ENCODE measurements at regions not wholly inside any gene's neighbourhood (a gene's known extent, or its start where the extent isn't known, plus 50 kb on each side); places are given as distances from the start of the nearest gene placed in this dataset.
"Not testable (repeated sequence)": the region's sequence is repeated elsewhere in the genome, so short reads cannot be mapped to it uniquely, and the experiment has no call there.

DNA sequence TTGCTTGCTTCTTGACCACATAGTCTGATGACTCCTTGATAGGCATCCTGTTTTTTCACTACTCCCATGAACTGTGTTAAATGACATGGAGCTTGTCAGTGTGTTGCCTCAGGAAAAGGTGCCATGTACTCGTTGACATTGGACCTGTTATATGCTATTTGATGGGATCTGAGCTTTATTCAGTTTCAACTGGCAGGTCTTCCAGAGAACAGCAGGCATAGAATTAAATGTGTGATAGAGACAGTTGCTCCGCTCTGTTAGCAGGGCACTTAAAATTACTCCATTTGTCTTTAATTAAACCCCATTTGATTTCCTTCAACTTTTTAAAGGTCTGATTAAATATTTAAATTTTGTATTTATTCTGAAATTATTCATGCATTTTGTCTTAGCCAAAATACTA is 189.7 kb upstream of the ADGRL4 start:
- DNase-seq: no peak

DNA sequence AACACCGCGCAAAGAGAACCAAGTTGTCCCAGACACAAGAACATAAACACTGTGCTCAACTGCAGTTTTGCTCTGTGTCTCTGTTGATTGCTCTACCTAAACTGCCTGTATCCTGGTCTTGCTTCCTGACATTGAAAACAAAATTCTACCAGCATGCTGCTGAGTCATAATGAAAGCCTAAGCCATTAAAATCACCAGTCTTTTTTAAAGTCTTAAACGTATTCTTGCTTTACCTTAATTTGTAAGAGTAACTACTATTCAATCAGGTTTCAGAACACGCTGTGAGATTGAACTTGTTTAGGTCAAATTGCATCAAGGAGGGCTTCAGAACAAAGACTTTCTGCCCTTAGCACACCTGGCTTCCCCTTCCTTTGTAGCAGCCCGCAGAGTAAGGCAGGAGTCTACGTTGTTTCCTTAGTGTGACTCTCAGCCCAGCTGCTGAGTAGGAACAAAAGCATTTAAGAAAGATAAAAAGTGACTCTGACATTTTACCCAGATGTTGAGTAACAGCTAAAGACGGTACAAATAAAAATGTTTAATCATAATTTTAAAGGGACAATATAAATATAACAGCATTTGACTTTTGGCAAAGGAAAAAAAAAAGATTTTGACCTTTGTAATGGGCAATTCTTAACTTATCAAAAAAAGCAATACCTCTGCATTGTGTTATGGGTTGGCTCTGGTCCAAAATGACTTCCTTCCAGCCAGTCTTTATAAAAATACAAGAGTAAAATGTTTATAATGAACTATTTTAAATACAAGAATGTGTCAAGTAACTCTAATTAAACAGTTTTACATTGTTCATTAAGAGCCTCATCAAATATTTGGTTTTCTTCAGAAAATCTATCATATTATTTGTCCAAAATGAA is 186.9 kb upstream of the ADGRL4 start:
- DNase-seq: peak; percentile 15 to 48

DNA sequence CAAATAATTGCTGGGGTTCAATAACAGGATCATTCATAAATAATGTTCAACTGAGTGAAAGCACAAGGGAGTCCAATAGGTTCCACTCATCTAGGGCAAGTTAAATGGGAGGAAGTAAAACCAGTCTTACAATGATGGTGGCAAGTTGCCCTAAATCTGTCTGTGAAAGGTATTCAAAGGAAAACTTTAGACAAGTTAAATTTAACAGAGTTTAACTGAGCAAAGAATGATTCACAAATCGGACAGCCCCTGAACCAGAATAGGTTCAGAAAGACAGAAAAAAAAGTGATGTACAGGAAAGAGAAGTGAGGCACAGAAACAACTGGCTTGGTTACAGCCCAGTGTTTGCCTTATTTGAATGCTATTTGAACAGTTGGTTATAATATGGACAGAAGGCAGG is 183.5 kb upstream of the ADGRL4 start:
- DNase-seq: no peak

- peak in 1 of 2 experiments; percentile 66 for DNase-seq
Measured at GRCh38 chr1:79188337-79188736, 181.8 kb upstream of the ADGRL4 start.

- no peak for DNase-seq
Measured at GRCh38 chr1:79186260-79186659, 179.7 kb upstream of the ADGRL4 start.

GRCh38 chr1:79177844-79178243 is 171.3 kb upstream of the ADGRL4 start:
- DNase-seq: no peak

GRCh38 chr1:79161077-79161476 is 154.5 kb upstream of the ADGRL4 start:
- peak in 1 of 2 experiments; percentile 57 for DNase-seq

DNA sequence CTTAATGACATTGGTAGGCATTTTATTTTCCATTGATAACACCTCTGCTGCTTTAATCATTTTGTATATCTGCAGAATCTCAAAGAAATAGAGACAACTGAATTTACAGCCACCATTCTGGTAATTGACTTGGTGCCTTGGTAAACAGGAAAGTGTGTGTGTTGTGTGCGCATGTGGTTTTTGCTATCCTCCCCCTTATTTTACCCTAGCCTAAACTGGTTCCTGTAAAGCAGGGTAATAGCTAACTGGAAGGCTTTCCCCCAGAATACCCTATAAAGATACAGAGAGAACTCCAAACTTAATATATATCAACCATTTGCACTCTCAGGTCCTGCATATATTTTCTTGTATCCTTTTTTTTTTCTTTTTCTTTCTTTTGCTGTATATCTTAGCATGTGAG is 149.5 kb upstream of the ADGRL4 start:
- no peak for DNase-seq

DNA sequence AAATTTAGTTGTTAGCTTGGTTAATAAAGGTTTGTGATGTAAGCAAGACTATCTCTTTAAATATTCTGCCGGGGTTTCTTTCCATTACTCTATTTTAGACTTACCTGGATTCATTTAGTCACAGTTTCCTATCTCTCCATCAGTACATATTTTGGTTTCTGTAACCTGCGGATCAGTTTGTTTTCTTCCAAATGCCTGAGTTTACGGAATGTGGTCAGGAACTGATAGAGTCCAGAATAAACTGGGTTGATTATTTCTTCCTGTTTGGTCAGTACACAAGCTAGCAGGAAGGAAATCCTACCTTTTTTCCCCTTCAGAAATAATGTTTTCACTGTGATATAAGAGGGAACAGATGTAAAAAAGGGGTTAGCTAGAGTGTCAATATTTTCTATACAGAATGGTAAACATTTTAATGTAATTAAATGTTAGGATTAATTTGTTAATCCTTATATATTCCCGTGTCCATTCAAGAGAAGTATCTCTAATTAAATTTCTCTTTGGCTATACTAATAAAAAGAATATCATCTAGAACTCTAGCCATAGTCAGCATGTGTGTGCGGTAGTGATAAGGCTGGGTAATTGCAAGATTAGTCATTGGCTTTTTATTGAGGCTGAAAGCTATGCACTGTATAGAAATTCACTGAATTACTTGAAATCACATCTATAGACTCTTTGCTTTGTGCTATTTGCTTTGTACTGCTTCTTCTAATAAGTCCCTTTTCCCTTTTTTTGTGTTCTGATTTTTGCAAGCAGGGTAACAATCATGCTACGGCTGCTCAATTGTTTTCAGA is 144.7 kb upstream of the ADGRL4 start:
- DNase-seq: no peak

GRCh38 chr1:79150576-79150975 is 144.0 kb upstream of the ADGRL4 start:
- no peak for DNase-seq

DNA sequence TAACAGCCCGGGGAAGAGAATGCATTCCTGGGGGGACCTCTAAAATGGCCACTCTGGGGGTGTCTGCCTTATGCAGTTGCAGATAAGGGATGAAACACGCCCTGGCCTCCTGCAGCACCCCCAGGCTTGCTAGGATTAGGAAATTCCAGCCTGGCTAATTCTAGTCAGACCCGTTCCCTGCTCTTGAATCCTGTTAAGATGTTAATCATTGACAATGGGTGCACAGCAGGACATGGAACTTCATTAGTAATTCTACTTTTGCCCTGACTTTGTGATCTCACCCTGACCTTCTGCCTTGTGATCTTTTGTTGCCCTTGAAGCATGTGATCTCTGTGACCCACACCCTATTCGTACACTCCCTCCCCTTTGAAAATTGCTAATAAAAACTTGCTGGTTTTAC is 131.7 kb upstream of the ADGRL4 start:
- not testable (repeated sequence) for DNase-seq

GRCh38 chr1:79133774-79134364 is 127.3 kb upstream of the ADGRL4 start:
- DNase-seq: no peak

- no peak for DNase-seq
Measured at GRCh38 chr1:79131626-79132025, 125.1 kb upstream of the ADGRL4 start.

- no peak for DNase-seq
Measured at GRCh38 chr1:79129914-79130313, 123.4 kb upstream of the ADGRL4 start.

DNA sequence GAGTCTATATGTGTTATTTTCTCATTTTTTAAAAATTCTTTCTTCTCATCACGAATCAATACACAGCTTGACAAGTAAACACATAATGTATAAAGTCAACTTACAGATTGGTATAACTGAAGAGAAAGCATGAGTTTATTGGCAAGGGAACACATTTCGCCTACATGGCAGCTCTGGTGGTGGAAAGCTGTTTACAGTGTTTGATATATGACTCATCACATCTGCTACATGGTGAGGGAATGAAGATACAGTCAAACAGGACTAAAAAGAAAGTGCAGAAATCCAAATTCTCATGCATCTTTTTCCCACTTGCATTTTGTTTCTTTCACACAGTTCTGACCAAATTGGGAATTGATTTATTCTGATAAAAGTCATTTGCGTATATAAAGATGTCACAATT is 122.2 kb upstream of the ADGRL4 start:
- peak in 1 of 2 experiments; percentile 23 for DNase-seq

DNA sequence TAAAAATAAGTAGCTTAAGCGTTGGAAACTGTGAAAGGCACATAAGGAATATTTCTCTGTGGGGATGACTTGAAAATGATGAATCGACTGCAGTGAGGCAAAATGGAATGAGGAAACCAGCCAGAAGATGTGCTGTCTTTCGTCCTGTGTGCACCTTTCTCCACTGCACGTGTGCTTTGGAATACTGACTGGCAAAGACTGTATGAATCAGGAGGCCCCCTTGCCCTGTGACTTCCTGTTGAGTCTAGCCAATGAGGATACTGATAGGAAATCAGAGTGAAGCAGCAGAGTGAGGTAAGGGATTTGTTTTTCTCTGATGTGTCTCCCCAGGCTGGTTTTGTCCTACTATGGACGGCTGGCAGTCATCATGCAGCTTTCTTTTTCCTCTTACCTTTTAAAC is 118.2 kb upstream of the ADGRL4 start:
- DNase-seq: no peak

DNA sequence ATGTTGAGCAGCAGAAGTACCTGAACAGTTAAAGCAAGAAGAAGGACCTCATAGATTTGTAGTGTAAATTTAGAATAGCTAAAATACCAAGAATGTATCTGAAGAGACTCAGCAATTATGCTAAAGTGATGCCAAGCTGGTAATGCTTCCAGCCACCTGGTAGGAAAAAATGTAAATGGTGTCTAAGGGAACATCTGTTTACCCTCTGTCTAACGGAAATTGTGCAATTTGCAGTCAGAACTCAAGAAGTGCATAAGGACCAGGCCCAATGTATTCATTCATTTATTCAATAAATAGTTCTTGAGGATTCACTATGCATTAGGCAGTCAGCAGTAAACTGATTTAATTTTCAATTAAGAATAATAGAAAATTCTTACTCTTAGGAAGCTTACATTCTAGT is 116.0 kb upstream of the ADGRL4 start:
- DNase-seq: no peak

DNA sequence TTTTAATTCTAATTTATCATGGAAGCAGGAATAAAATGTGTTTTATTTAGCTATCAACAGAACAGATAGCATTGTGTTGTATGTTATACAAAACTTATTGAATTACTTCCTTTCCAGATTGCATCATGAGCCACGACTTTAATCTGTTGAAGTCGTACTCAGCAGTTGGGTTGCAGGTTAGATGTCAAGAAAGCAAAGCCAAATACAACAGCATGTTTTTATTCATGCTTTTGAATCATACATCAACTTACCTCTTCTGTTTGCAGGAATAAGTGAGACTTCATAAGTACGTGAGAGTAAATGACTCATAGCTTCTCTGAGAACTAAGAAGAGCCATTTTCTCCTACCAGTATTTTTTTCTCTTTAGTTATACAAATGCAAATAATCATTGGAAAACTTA is 110.8 kb upstream of the ADGRL4 start:
- no peak for DNase-seq

GRCh38 chr1:79113836-79114235 is 107.3 kb upstream of the ADGRL4 start:
- no peak for DNase-seq

DNA sequence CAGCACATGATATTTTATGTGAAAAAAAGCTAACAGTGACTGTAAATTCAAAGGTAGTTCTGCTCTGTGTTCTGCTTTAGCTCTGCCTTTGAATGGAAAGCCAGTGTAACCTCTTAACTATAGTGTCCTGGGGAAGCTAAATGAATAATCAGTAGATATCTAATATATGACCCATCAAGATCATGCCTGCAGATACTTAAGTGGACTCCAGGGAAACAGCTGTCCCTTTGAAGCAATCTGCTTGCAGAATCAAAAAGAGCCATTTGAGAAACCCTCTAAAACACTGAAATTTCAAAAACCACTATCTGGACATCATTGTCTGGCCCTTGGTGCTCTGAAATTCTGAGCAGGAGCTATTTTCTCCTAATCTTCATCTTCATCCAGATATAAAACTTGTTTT is 104.2 kb upstream of the ADGRL4 start:
- no peak for DNase-seq

DNA sequence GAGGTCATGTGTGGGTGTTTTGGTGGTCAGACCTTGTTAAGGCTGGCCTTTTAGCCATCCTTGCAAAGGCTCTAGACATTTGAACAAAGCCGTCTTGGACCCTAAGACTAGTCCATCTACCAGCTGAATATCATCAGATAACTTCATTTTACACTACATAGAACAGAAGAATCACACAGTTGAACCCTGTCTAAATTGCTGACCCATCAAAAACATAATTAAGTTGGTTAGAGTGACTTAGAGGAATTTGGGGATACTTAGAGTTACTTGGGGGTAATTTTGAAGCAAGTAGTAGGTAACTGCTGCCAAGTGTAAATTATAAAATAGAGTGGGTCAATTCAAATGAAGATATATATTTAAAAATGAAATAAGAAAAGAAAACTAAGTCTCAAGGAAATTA is 102.9 kb upstream of the ADGRL4 start:
- DNase-seq: no peak

- DNase-seq: no peak
Measured at GRCh38 chr1:79105500-79105899, 99.0 kb upstream of the ADGRL4 start.

DNA sequence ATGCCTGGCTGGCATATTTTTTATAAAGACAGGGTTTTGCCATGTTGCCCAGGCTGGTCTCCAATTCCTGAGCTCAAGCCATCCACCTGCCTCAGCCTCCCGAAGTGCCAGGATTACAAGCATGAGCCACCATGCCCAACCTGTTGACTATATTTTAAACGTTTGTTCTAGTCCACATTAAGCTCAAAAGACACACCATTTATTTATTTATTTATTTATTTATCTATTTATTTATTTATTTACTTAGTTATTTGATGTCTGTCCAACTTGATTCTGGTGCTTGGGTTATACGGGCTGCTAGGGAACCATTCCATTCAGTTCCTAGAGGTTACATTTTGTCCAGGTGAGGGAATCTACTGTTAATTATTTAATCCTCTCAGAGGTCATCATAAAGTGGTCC is 98.1 kb upstream of the ADGRL4 start:
- DNase-seq: no peak

GRCh38 chr1:79100385-79100784 is 93.9 kb upstream of the ADGRL4 start:
- no peak for DNase-seq
